ENCODE measurements at regions not wholly inside any gene's neighbourhood (a gene's known extent, or its start where the extent isn't known, plus 50 kb on each side); places are given as distances from the start of the nearest gene placed in this dataset.

DNA sequence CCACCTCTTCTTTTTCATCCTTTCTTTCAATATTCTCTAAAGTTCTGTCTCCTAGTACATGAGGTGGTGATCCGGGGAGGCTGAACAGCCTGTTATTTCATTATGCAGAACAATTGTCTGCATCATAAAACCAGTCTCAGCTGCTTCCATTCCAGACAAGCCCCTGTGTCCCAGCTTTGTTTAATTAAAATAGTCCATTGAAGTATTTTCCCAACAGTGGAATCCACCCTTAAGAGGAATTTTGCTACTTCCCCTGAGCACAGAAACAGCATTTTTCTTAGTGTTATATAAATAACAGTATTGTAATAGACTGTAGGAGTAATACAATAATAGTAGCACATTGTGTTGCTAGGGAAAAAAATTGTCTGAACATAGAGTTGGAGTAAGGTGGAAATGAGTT is 395.4 kb upstream of the TCF4 start:
- H3K4me2 ChIP-seq (ENCODE audit: insufficient read depth, low read length) = 0 out of 2 replicates have a peak overlapping the region, but pooled peaks have one; percentile 19
- DNase-seq (ENCODE audit: extremely low read depth in 1 of 4, low spot score in 3 of 4) (no peak), FAIRE-seq (no peak), ATAC-seq (no peak)
- H4K20me1 ChIP-seq (replicated peaks; ENCODE audit: control insufficient read depth, insufficient read depth, low read length) = no peaks in the 10 kb centered on the region
- peak overlapping the region; percentile 52; the same call in 2 of the 3 replicates for H3K27ac ChIP-seq (ENCODE audit: extremely low read depth, low read depth, low read length)
- H3K4me1 ChIP-seq (replicated peaks in 1 of 2; ENCODE audit: control insufficient read depth in 2 of 2, insufficient read depth in 2 of 2, low read length in 2 of 2) = peaks cover 0 to 20% of the 10 kb centered on the region in 2 experiments; a peak in 3 of 5 replicates
- peaks cover 2% of the 10 kb centered on the region; the same call in 1 of the 2 replicates for H3K9me3 ChIP-seq (replicated peaks; ENCODE audit: control insufficient read depth, insufficient read depth, low read depth, low read length)
- H3K4me3 ChIP-seq = no peak overlapping the region
- H3K36me3 ChIP-seq (ENCODE audit: control insufficient read depth, insufficient read depth, low read length) = no peaks in the 10 kb centered on the region
- in situ Hi-C loops (cut with MboI) (no loop called here), intact Hi-C loops (cut with micrococcal nuclease) (no loop called here)
- no peaks in the 10 kb centered on the region for H3K27me3 ChIP-seq (ENCODE audit: control insufficient read depth in 2 of 2, insufficient read depth in 2 of 2, low read length in 2 of 2)
- BruUV-seq (replicated peaks) = no TSS peak
- TF ChIP-seq FOSL1 (tag; conservative IDR thresholded peaks at IDR 0.05) (no peak), FOXP1 (CRISPR knock-in tag; IDR thresholded peaks at IDR 0.05) (no peak), HMG20A (CRISPR knock-in tag; conservative IDR thresholded peaks at IDR 0.05) (no peak), MTA3 (IDR thresholded peaks at IDR 0.05; ENCODE audit: borderline replicate concordance) (0 out of 2 replicates have a peak, but pooled peaks have one; percentile 4), RBBP5 (IDR thresholded peaks at IDR 0.05; ENCODE audit: borderline replicate concordance, insufficient read depth, low read length, poor library complexity, severe bottlenecking) (no peak)
- TF ChIP-seq, protein P1, sequence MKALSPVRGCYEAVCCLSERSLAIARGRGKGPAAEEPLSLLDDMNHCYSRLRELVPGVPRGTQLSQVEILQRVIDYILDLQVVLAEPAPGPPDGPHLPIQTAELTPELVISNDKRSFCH (CRISPR knock-in tag; IDR thresholded peaks at IDR 0.05) = no peak
- TF ChIP-seq, protein P1 (tag; IDR thresholded peaks at IDR 0.05) = no peak
- no peak overlapping the region for H3K9ac ChIP-seq (ENCODE audit: insufficient read depth in 1 of 2, low read depth in 2 of 2, low read length in 2 of 2)
- ChIA-PET POLR2A (interaction anchor here (0.6 to 1.3 kb wide), 3 partner anchors 10 to 40 kb away, joined by 3 to 4 read pairs (median 3); no protein-coding TSS in a partner anchor), CTCF (ENCODE audit: low intra/inter-chr PET ratio) (no interaction called here)
- no peaks in the 10 kb centered on the region for H3K79me2 ChIP-seq (ENCODE audit: control insufficient read depth, insufficient read depth, low read length)
- no peaks in the 10 kb centered on the region for H3K9me1 ChIP-seq (ENCODE audit: control insufficient read depth, insufficient read depth, low read length)
- WGBS (ENCODE audit: insufficient coverage, low coverage, missing lambda C conversion rate) = 50% methylated on average over 1 of the region's 1 CpG
- H2AFZ ChIP-seq (ENCODE audit: low read depth, low read length) = peak overlapping the region; percentile 59; the same call in 1 of the 2 replicates
